OCI-LY1 (cell line): ENCODE measurements at regions not wholly inside any gene's neighbourhood (a gene's known extent, or its start where the extent isn't known, plus 50 kb on each side); places are given as distances from the start of the nearest gene placed in this dataset.

ENCODE experiments used
- CTCF ChIP-seq: fragments of 200-600 bp; sonication (generic), shearing (Covaris generic); IDR thresholded peaks from 2 replicates; pipeline ENCODE4 v1.5.1; 2017; ENCODE audit warnings: mild to moderate bottlenecking, antibody characterized with exemption, low read length, moderate library complexity, mixed read lengths
- EZH2 ChIP-seq: fragments of 200-600 bp; sonication (generic), shearing (Covaris generic); IDR thresholded peaks from 2 replicates; pipeline ENCODE4 v1.8.0; 2017; ENCODE audit warnings: borderline replicate concordance, mixed run types, mild to moderate bottlenecking, antibody characterized with exemption, low read length, moderate library complexity, mixed read lengths

GRCh38 chr15:96560246-96560895 is 229.9 kb downstream of the NR2F2 start:
- TF ChIP-seq CTCF (no peak), EZH2 (no peak)
